Activated CD8-positive, alpha-beta memory T cell treated with anti-CD3 and anti-CD28 coated beads, Interleukin-2, amount 10 ng/mL, durations not matched to agents 7 days and 5 days (primary cell): ENCODE measurements at regions not wholly inside any gene's neighbourhood (a gene's known extent, or its start where the extent isn't known, plus 50 kb on each side); places are given as distances from the start of the nearest gene placed in this dataset.

Experiments used
- ATAC-seq: fragments of 150-1000 bp; cut with Tn5 transposase; one replicate; pipeline ENCODE4 v1.10.0; 2021; ENCODE audit warnings: moderate library complexity
- CTCF ChIA-PET: fragments of 350-600 bp; sonication (Branson Sonifier 250); formaldehyde crosslinking; loops from one replicate; lab custom pipeline; 2021; ENCODE audit warnings: antibody characterized with exemption; lab: Charles Lee
- DNase-seq: peaks from one replicate; pipeline ENCODE4 v3.0.0-alpha.2; 2020
- H3K27ac Mint-ChIP-seq: one replicate; pipeline ENCODE4 v1.8.0; 2021; ENCODE audit warnings: mild to moderate bottlenecking, mixed read lengths
- H3K27me3 Mint-ChIP-seq: one replicate; pipeline ENCODE4 v1.8.0; 2021; ENCODE audit warnings: mixed read lengths
- H3K36me3 Mint-ChIP-seq: one replicate; pipeline ENCODE4 v1.8.0; 2021; ENCODE audit warnings: mild to moderate bottlenecking, mixed read lengths
- H3K4me1 Mint-ChIP-seq: one replicate; pipeline ENCODE4 v1.8.0; 2021; ENCODE audit warnings: mixed read lengths
- H3K4me3 Mint-ChIP-seq: one replicate; pipeline ENCODE4 v1.8.0; 2021; ENCODE audit warnings: mild to moderate bottlenecking, moderate library complexity, mixed read lengths
- H3K9me3 Mint-ChIP-seq: one replicate; pipeline ENCODE4 v1.8.0; 2022; ENCODE audit warnings: low read depth, mixed read lengths

DNA sequence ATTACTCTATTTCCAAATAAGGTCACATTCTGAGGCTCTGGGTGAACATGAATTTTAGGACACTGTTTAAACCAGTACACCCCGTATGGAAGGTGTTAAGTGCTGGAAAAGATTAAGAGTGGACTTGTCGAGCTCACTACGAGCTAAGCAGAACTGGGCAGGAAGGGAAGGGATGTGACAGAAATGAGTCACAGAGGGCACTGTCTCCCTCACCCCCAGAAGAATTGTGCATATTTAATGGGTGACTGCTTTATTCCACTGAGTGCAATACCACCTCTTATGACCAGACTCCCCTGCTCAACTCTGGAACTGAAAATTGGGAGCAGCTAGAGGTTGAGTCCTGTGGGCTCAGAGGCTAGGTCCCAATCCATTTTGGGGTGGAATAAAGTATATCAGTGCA lies 187.4 kb upstream of the RPS6KA3 start:
- ATAC-seq (peak; percentile 68), DNase-seq (no peak)
- H3K4me1 Mint-ChIP-seq: peaks cover 45% of the 10 kb centered on the region
- CTCF ChIA-PET: no interaction called here
- peaks cover 11% of the 10 kb centered on the region for H3K27me3 Mint-ChIP-seq
- peaks cover 8% of the 10 kb centered on the region for H3K36me3 Mint-ChIP-seq
- H3K9me3 Mint-ChIP-seq: peaks cover 3% of the 10 kb centered on the region
- H3K27ac Mint-ChIP-seq: peak overlapping the region; percentile 61
- no peak overlapping the region for H3K4me3 Mint-ChIP-seq

DNA sequence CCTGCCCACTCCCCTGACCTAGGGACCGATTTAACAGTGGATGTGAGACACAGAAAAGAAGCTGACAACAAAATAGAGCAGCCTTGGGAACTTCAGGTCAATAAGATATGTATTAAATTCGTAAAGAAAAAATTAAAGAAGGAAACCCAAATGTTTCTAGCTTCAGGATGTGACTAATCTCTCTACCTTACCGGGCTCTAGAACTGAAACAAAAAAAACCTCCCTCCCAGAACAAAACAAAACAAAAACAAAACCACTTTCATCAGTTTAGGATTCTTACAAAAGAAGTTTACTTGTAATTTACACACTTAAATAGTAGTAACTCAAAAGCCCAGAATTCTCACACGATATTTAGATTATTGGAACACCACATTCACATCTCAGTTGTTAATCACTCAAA lies 185.8 kb upstream of the RPS6KA3 start:
- peaks cover 4% of the 10 kb centered on the region for H3K27me3 Mint-ChIP-seq
- H3K4me1 Mint-ChIP-seq: peaks cover 47% of the 10 kb centered on the region
- peak overlapping the region; percentile 93 for H3K27ac Mint-ChIP-seq
- peak overlapping the region; percentile 8 for H3K4me3 Mint-ChIP-seq
- peaks cover 3% of the 10 kb centered on the region for H3K9me3 Mint-ChIP-seq
- peaks cover 8% of the 10 kb centered on the region for H3K36me3 Mint-ChIP-seq
- CTCF ChIA-PET: interaction anchor here (1.1 to 1.4 kb wide), 2 partner anchors 15 to 64 kb away, joined by 3 to 5 read pairs; no protein-coding TSS in a partner anchor
- DNase-seq (no peak), ATAC-seq (peak; percentile 83)

DNA sequence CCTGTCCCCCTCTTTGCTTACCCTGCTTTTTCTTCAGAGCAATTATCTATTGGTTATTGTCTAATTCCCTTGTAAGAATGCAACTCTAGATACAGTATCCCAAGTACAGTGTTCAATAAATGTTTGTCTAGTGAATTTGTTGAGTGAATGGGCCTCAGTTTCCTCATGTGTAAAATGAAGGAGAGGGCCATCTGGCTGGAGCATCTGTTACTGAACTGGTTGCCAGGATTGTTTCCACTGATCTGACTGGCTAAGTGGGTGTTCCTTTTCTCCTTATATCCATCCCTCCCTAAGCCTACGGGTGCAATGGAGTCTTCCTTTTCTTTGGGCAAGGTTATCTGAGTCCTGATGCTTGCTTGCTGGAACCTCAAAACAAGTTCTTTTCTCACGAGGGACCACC lies 185.2 kb upstream of the RPS6KA3 start:
- peaks cover 8% of the 10 kb centered on the region for H3K36me3 Mint-ChIP-seq
- H3K27ac Mint-ChIP-seq: peak overlapping the region; percentile 93
- no peak for DNase-seq
- ATAC-seq: no peak
- H3K4me1 Mint-ChIP-seq: peaks cover 51% of the 10 kb centered on the region
- H3K27me3 Mint-ChIP-seq: peaks cover 4% of the 10 kb centered on the region
- peaks cover 3% of the 10 kb centered on the region for H3K9me3 Mint-ChIP-seq
- CTCF ChIA-PET: interaction anchor here (1.4 kb wide), 1 partner anchor 65 kb away, joined by 5 read pairs; no protein-coding TSS in a partner anchor
- H3K4me3 Mint-ChIP-seq: peak overlapping the region; percentile 8

DNA sequence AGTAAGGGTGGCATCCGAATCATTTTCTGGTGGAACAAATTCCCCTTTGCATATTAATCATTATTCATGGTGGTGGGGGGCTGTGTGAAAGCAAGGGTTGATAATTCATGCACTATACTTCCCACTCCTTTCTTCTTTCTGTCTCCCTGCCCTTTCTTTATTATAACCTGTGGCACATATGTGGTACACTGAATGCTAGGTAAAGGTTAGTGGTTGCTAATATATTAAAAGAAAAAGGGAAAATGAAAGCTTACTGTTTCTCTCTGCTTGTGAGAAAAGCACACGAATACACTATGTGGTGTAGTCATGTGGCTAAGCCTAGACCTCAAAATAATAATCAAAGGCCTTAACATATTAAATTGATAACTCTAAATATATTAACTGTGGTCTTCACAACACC lies 178.4 kb upstream of the RPS6KA3 start:
- Mint-ChIP-seq H3K9me3 (no peaks in the 10 kb centered on the region), H3K4me1 (peaks cover 50% of the 10 kb centered on the region), H3K36me3 (no peaks in the 10 kb centered on the region), H3K4me3 (no peak overlapping the region), H3K27ac (no peak overlapping the region), H3K27me3 (peaks cover 5% of the 10 kb centered on the region)
- CTCF ChIA-PET: interaction anchor here (2.3 kb wide), 1 partner anchor 192 kb away, joined by 8 read pairs; no protein-coding TSS in a partner anchor
- no peak for DNase-seq
- peak; percentile 31 for ATAC-seq

DNA sequence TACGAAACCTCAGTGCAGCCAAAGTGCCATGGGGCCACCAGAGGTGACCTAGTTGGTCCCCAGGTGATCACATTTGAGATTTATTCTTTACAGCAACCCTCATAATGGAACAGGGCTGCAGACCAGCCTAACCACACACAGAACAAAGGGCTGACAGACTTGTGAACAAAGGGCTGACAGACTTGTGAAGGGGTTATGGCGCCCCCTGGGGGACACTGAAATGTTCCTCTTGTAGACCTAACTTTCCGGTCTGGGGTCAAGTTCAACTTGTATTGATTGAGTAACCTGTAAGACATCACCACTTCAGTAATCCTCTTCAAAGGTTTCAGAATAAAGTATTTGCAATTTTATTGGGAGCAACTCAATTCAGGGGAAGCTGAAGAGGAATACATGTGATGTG lies 175.9 kb upstream of the RPS6KA3 start:
- Mint-ChIP-seq H3K4me1 (peaks cover 53% of the 10 kb centered on the region), H3K36me3 (no peaks in the 10 kb centered on the region), H3K4me3 (no peak overlapping the region), H3K9me3 (no peaks in the 10 kb centered on the region), H3K27me3 (peaks cover 5% of the 10 kb centered on the region), H3K27ac (no peak overlapping the region)
- CTCF ChIA-PET: no interaction called here
- peak; percentile 84 for ATAC-seq
- peak; percentile 90 for DNase-seq

DNA sequence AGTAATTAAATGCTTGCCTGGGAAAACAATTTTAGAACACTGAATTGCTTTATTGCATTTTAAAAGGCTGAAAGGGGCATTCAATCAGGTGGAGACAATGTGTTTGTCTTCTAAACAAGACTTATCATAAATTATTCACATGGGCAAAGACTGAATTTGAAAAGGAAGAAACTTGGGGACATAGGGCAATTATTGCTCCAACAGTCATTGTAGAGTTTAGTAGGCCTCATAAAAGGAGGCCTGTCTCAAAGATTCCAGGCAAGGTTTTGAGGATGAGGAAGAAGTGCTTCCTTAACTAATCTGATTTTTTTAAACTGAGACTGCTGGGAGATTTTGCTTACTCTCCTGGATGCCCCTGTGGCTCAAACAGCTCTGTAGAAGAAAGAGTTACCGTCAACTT lies 174.4 kb upstream of the RPS6KA3 start:
- H3K27ac Mint-ChIP-seq: no peak overlapping the region
- no peaks in the 10 kb centered on the region for H3K36me3 Mint-ChIP-seq
- H3K9me3 Mint-ChIP-seq: no peaks in the 10 kb centered on the region
- no peak for DNase-seq
- H3K4me1 Mint-ChIP-seq: peaks cover 58% of the 10 kb centered on the region
- peaks cover 5% of the 10 kb centered on the region for H3K27me3 Mint-ChIP-seq
- CTCF ChIA-PET: interaction anchor here (1.4 kb wide), 1 partner anchor 189 kb away, joined by 4 read pairs; no protein-coding TSS in a partner anchor
- no peak for ATAC-seq
- no peak overlapping the region for H3K4me3 Mint-ChIP-seq

DNA sequence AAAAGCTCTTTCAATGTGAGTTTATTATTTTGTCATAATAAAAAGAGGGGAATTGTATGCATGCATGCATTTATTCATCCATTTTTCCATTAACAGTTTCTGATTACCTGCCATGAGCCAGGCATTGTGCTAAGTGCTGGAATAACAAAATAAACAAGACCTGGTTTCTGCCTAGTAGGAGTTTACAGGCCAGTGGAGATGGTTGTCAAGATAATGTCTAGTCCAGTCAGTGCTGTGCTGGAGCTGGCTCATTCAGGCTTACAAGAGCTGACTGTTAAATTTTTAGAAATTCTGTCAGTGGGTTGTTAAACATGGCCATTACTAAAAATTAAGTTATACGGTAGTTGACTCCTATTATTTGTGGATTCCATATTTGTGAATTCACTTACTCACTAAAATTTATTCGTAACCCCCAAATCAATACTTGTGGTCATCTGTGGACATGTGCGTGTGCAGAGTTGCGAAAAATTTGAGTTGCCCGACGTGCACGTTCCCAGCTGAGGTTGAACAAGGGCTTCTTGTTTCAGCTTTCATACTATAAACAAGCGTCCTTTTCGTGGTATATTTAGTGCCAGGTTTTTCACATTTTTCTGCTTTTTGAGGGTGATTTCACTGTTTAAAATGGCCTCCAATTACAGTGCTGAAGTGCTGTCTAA lies 172.3 kb upstream of the RPS6KA3 start:
- ATAC-seq (no peak), DNase-seq (no peak)
- no peak overlapping the region for H3K27ac Mint-ChIP-seq
- H3K36me3 Mint-ChIP-seq: no peaks in the 10 kb centered on the region
- H3K4me1 Mint-ChIP-seq: peaks cover 45% of the 10 kb centered on the region
- CTCF ChIA-PET: interaction anchor here (1.1 to 1.5 kb wide), 2 partner anchors 20 to 186 kb away, joined by 3 to 4 read pairs; no protein-coding TSS in a partner anchor
- no peak overlapping the region for H3K4me3 Mint-ChIP-seq
- H3K27me3 Mint-ChIP-seq: peaks cover 5% of the 10 kb centered on the region
- H3K9me3 Mint-ChIP-seq: no peaks in the 10 kb centered on the region

DNA sequence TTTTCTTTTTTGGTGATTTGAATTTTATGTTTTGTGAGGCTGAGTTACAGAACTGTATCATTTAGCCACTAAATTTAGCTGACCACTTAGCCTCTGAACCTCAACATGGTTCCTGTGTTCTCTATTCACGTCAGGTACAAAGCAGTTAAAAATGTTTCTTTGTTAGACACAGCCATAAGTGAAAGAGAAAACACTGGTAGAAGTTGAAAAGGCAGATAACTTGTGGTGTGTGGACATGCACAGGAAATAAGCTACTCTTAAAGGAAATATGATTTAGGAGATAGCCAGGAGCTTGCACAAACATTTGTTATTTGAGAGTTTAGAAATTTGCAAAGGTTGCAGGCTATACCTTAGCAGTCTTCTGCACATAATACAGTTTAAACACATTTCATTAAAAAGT lies 171.0 kb upstream of the RPS6KA3 start:
- Mint-ChIP-seq H3K27me3 (no peaks in the 10 kb centered on the region), H3K9me3 (no peaks in the 10 kb centered on the region), H3K36me3 (no peaks in the 10 kb centered on the region), H3K4me1 (peaks cover 50% of the 10 kb centered on the region), H3K4me3 (peak overlapping the region; percentile 26), H3K27ac (peak overlapping the region; percentile 93)
- no peak for DNase-seq
- CTCF ChIA-PET: interaction anchor here (1.0 to 1.8 kb wide), 4 partner anchors 13 to 184 kb away, joined by 3 to 11 read pairs (median 7); no protein-coding TSS in a partner anchor
- ATAC-seq: peak; percentile 79

DNA sequence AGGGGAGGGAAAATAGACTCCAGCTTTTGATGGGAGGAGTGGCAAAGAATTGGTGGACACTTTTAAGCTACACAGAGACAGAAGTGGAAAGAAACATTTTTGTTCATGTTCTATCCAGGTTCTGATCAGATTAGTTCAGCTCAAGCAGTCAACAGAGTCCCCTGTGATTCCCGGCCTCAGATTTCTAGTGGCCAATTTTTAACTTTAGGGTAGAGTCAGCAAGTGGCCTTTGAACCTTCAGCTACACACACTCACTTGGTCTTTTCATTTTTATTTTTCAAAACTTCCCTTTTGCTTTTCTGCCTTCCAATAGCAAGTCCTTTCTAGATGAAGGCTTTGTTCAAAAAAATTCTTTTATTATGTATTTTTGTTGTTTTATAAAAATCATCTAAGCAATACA lies 169.2 kb upstream of the RPS6KA3 start:
- no peaks in the 10 kb centered on the region for H3K36me3 Mint-ChIP-seq
- DNase-seq (no peak), ATAC-seq (no peak)
- H3K9me3 Mint-ChIP-seq: no peaks in the 10 kb centered on the region
- H3K27me3 Mint-ChIP-seq: no peaks in the 10 kb centered on the region
- no peak overlapping the region for H3K27ac Mint-ChIP-seq
- H3K4me1 Mint-ChIP-seq: peaks cover 44% of the 10 kb centered on the region
- CTCF ChIA-PET: no interaction called here
- H3K4me3 Mint-ChIP-seq: no peak overlapping the region

DNA sequence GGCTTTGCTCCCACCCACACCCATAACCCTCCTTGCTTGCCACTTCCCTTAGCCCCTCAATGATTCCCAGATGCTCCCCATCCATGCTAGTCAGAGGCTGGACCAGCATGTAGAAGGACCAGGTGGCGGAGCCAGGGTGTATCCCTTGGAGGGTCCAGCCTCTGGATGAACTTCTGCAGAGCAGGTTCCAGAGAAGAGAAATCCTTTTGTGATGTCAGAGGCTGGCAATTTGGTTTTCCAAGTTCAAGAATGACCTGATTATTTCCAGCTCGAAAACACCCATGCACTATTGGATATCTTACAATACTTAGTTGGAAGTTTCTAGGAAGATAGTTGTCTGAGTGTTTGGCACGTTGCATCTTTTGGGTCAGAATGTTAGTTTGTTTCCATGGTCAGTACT lies 168.3 kb upstream of the RPS6KA3 start:
- Mint-ChIP-seq H3K27ac (no peak overlapping the region), H3K4me1 (peaks cover 38% of the 10 kb centered on the region)

DNA sequence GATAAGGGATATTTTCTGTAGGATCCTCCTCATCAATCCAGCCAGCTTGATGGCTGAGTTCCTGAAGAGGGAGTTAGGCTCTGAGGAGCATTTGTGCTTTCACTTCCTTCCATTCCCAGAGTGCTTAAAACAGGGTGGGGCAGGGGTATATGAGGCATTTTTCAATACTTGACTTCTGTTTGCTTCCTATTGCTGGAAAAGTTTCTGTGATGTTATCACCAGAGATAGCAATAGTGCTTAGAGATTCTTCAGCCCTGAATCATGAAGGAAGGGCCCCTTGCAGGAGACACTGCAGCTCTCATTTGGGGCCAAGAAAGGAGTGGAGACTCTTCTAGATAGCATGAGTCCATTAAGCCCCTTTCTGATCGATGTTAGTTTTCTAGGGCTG lies 166.7 kb upstream of the RPS6KA3 start:
- Mint-ChIP-seq H3K27me3 (no peaks in the 10 kb centered on the region), H3K27ac (peak overlapping the region; percentile 65), H3K4me3 (no peak overlapping the region), H3K4me1 (peaks cover 33% of the 10 kb centered on the region), H3K36me3 (no peaks in the 10 kb centered on the region), H3K9me3 (no peaks in the 10 kb centered on the region)
- CTCF ChIA-PET: interaction anchor here (1.1 kb wide), 1 partner anchor 94 kb away, joined by 3 read pairs; no protein-coding TSS in a partner anchor
- ATAC-seq: no peak
- no peak for DNase-seq

More for the DNA sequence above, 168.3 kb upstream of the RPS6KA3 start:
- DNase-seq: no peak
- no peak for ATAC-seq
- no peak overlapping the region for H3K4me3 Mint-ChIP-seq
- H3K36me3 Mint-ChIP-seq: no peaks in the 10 kb centered on the region
- CTCF ChIA-PET: no interaction called here
- H3K9me3 Mint-ChIP-seq: no peaks in the 10 kb centered on the region
- H3K27me3 Mint-ChIP-seq: no peaks in the 10 kb centered on the region

DNA sequence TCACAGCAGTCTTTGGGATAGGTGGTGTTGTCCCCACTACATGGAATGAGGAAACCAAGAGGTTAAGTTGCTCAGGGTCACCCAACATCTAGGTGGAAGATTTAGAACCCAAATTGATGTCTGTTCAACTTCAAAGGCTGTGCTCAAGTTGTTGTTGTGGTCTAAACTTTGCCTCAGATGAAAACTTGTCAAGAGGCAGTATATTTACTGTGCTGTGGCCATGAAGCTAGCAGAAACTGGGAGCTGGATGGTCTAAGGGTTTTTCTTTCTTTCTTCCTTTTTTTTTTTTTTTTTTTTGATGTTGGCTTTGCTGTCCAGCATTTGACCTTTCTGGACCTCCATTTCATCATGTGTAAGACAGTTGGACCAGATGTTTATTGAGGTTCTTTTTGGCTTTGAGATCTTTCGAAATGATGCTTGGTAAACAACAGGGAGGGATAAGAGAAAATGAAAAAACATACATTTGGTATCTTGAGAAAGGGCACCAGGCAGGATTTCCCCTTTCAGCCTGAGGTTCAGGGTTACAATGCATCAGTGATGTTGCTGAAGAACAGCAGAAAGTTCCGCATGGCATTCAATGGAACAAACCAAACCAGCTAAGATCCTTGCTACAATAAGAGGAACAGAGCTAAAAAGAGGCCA lies 166.2 kb upstream of the RPS6KA3 start:
- Mint-ChIP-seq H3K4me3 (no peak overlapping the region), H3K4me1 (peaks cover 28% of the 10 kb centered on the region), H3K27ac (peak overlapping the region; percentile 65), H3K36me3 (no peaks in the 10 kb centered on the region), H3K27me3 (no peaks in the 10 kb centered on the region), H3K9me3 (no peaks in the 10 kb centered on the region)
- no peak for ATAC-seq
- CTCF ChIA-PET: interaction anchor here (1.0 to 1.1 kb wide), 2 partner anchors 95 to 180 kb away, joined by 3 read pairs; no protein-coding TSS in a partner anchor
- no peak for DNase-seq

DNA sequence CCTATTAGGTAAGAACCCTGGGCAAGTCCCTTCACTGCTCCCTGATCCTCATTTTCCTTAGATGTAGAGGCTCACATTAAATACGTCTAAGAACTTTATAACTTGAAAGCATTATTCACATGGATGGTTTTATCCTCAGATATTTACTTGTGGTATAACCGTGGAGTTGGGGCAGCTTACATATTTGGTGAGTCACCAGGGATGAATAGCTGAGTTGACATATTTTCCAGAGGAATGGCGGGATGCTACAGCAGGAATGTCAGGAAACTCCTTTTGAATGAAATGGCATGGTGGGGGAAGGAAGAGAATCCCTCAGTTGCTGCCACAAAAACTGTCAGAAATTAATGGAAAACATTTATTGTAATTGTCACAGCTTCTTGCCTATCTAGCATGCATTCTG lies 165.3 kb upstream of the RPS6KA3 start:
- no peak overlapping the region for H3K27ac Mint-ChIP-seq
- no peak overlapping the region for H3K4me3 Mint-ChIP-seq
- H3K27me3 Mint-ChIP-seq: no peaks in the 10 kb centered on the region
- peaks cover 19% of the 10 kb centered on the region for H3K4me1 Mint-ChIP-seq
- ATAC-seq (no peak), DNase-seq (no peak)
- H3K9me3 Mint-ChIP-seq: no peaks in the 10 kb centered on the region
- CTCF ChIA-PET: interaction anchor here (1.0 to 1.1 kb wide), 2 partner anchors 95 to 180 kb away, joined by 3 read pairs; no protein-coding TSS in a partner anchor
- H3K36me3 Mint-ChIP-seq: no peaks in the 10 kb centered on the region
